Activated CD8-positive, alpha-beta T cell treated with anti-CD3 and anti-CD28 coated beads for 36 hours (primary cell): ENCODE measurements at regions not wholly inside any gene's neighbourhood (a gene's known extent, or its start where the extent isn't known, plus 50 kb on each side); places are given as distances from the start of the nearest gene placed in this dataset.

Source experiments
- ATAC-seq: fragments of 200-7000 bp; cut with Tn5 transposase; one replicate; pipeline ENCODE4 v1.10.0; 2021; ENCODE audit warnings: mild to moderate bottlenecking, moderate library complexity
- CTCF ChIA-PET: fragments of 350-600 bp; sonication (Branson Sonifier 250); formaldehyde crosslinking; loops from one replicate; lab custom pipeline; 2021; ENCODE audit warnings: antibody characterized with exemption; lab: Charles Lee
- POLR2A ChIA-PET: fragments of 350-600 bp; sonication (Branson Sonifier 250); formaldehyde crosslinking; loops from one replicate; lab custom pipeline; 2021; ENCODE audit warnings: antibody characterized with exemption; lab: Charles Lee
- DNase-seq: peaks from one replicate; pipeline ENCODE4 v3.0.0-alpha.2; 2020
- H3K27ac Mint-ChIP-seq: one replicate; pipeline ENCODE4 v1.8.0; 2021; ENCODE audit warnings: mild to moderate bottlenecking, mixed read lengths
- H3K27me3 Mint-ChIP-seq: one replicate; pipeline ENCODE4 v1.8.0; 2021; ENCODE audit warnings: mixed read lengths
- H3K36me3 Mint-ChIP-seq: one replicate; pipeline ENCODE4 v1.8.0; 2021; ENCODE audit warnings: low read depth, mixed read lengths
- H3K4me1 Mint-ChIP-seq: one replicate; pipeline ENCODE4 v1.8.0; 2021; ENCODE audit warnings: low read depth, mixed read lengths
- H3K4me3 Mint-ChIP-seq: one replicate; pipeline ENCODE4 v1.8.0; 2021; ENCODE audit warnings: mild to moderate bottlenecking, moderate library complexity, mixed read lengths
- H3K9me3 Mint-ChIP-seq: one replicate; pipeline ENCODE4 v1.8.0; 2021; ENCODE audit warnings: mixed read lengths
- intact Hi-C: fragments of 100-400 bp; cut with micrococcal nuclease; formaldehyde crosslinking; loops from one replicate; pipeline ENCODE4 v1.10.0; 2022
- TF ChIP-seq, protein P1 (sequence below): fragments of 200-600 bp; IDR thresholded peaks from one replicate; pipeline ENCODE4 v1.8.0; 2022; ENCODE audit warnings: antibody characterized with exemption, mild to moderate bottlenecking

DNA sequence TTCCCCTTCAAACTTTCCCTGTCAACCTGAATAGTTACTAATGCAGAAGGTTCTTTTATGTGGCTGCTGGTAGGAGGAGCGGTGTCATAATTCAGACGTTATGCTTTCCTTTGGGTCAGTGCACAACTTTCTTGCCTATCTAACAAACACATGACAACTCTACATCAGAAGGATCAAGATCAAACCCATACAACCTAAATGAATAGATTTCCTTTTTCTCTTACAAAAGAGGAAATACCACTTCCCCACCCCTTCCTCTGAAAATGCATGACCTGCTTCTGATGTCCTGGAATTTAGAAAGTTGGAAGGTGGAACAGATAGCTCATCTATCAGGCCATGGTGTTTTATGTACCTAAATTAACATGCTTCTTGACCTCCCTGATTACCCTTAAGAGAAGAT, 75.7 kb upstream of the ADGRL4 start:
- ChIA-PET CTCF (no interaction called here), POLR2A (no interaction called here)
- Mint-ChIP-seq H3K4me1 (no peaks in the 10 kb centered on the region), H3K36me3 (no peaks in the 10 kb centered on the region), H3K4me3 (no peak overlapping the region), H3K27me3 (no peaks in the 10 kb centered on the region), H3K27ac (no peak overlapping the region), H3K9me3 (peaks cover 6% of the 10 kb centered on the region)
- TF ChIP-seq, protein P1, sequence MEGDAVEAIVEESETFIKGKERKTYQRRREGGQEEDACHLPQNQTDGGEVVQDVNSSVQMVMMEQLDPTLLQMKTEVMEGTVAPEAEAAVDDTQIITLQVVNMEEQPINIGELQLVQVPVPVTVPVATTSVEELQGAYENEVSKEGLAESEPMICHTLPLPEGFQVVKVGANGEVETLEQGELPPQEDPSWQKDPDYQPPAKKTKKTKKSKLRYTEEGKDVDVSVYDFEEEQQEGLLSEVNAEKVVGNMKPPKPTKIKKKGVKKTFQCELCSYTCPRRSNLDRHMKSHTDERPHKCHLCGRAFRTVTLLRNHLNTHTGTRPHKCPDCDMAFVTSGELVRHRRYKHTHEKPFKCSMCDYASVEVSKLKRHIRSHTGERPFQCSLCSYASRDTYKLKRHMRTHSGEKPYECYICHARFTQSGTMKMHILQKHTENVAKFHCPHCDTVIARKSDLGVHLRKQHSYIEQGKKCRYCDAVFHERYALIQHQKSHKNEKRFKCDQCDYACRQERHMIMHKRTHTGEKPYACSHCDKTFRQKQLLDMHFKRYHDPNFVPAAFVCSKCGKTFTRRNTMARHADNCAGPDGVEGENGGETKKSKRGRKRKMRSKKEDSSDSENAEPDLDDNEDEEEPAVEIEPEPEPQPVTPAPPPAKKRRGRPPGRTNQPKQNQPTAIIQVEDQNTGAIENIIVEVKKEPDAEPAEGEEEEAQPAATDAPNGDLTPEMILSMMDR = no peak
- ATAC-seq (no peak), DNase-seq (no peak)
- intact Hi-C loops = no loop called here

DNA sequence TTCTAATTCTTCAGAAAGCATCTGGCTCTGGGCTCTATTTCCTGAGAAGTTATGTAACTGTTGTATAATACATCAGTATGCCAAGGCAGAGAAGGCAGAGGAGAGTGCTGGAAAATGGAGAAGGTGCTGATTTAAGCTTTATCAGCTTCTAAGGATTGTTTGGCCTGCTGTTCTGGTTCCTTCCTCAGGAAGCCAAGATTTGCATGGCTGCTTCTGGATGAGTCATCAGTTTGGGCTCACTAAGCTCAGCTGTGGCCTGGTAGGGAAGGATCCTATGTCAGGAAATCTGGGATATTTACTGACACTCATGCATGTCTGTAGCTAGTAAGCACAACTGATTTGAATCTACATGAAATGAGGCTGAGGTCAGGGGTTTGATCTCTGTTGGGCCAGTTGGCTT, 73.2 kb upstream of the ADGRL4 start:
- Mint-ChIP-seq H3K27me3 (no peaks in the 10 kb centered on the region), H3K9me3 (peaks cover 6% of the 10 kb centered on the region), H3K27ac (no peak overlapping the region), H3K36me3 (no peaks in the 10 kb centered on the region), H3K4me3 (no peak overlapping the region), H3K4me1 (no peaks in the 10 kb centered on the region)
- intact Hi-C loops = no loop called here
- no peak for DNase-seq
- ChIA-PET POLR2A (no interaction called here), CTCF (no interaction called here)
- TF ChIP-seq, protein P1 = no peak
- no peak for ATAC-seq

DNA sequence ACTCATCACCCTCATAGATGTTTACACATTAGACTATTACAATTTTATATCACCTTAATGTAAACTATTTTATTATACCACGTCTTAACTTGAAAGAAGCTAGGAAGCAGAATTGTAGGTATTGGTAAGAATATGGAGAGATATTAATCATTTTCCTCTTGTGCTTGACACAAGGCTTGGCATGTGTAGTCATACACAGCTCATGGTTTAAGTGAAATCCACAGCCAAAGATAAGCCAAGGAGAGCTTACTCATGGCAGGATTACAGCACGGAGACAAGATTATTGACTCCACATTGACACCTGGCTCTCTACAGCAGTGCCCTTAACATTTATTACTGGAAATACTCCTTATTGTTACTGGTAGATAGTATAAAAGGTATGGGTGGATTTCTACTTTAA, 68.4 kb upstream of the ADGRL4 start:
- no peak for DNase-seq
- H3K9me3 Mint-ChIP-seq = peaks cover 1% of the 10 kb centered on the region
- no peak overlapping the region for H3K4me3 Mint-ChIP-seq
- no peaks in the 10 kb centered on the region for H3K36me3 Mint-ChIP-seq
- no peak for ATAC-seq
- H3K4me1 Mint-ChIP-seq = no peaks in the 10 kb centered on the region
- POLR2A ChIA-PET = no interaction called here
- intact Hi-C loops = no loop called here
- H3K27ac Mint-ChIP-seq = no peak overlapping the region
- no peaks in the 10 kb centered on the region for H3K27me3 Mint-ChIP-seq
- CTCF ChIA-PET = no interaction called here
- TF ChIP-seq, protein P1 = no peak

DNA sequence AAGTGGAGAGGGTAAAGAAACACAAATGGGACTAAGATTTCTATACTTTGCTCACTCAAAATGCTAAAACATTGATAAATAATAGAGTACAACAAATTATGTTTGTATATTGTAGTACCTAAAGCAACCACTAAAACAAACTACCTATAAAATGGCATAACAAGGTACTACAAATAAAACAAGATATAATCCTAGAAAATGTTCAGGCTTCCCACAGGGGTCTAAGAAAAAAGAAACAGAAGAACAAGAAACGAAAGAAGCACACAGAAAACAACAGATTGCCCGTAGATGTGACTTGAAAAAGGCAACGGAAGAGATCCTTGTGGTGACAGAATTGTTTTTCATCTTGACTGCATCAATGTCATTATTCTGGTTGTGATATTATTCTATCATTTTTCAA, 63.3 kb upstream of the ADGRL4 start:
- no peaks in the 10 kb centered on the region for H3K36me3 Mint-ChIP-seq
- H3K9me3 Mint-ChIP-seq = peaks cover 2% of the 10 kb centered on the region
- H3K27me3 Mint-ChIP-seq = no peaks in the 10 kb centered on the region
- no peak overlapping the region for H3K27ac Mint-ChIP-seq
- H3K4me1 Mint-ChIP-seq = no peaks in the 10 kb centered on the region
- H3K4me3 Mint-ChIP-seq = no peak overlapping the region
- intact Hi-C loops = no loop called here
- POLR2A ChIA-PET = no interaction called here
- ATAC-seq (no peak), DNase-seq (no peak)
- CTCF ChIA-PET = no interaction called here
- TF ChIP-seq, protein P1 = peak; percentile 25

DNA sequence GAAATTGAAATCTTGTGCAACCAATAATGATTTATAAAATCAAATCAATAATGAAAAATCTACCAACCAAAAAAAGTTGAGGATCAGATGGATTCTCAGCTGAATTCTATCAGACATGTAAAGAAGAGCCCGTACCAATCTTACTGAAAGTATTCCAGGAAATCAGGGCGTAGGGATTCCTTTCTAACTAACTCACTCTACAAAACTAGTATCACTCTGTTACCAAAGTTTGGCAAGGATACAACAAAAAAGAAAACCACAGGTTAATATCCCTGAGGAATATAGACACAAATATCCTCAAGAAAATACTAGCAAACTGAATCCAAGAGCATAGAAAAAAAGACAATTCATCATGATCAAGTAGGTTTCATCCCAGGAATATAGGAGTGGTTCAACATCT, 52.8 kb upstream of the ADGRL4 start:
- ChIA-PET POLR2A (no interaction called here), CTCF (no interaction called here)
- Mint-ChIP-seq H3K36me3 (no peaks in the 10 kb centered on the region), H3K4me3 (no peak overlapping the region), H3K27me3 (no peaks in the 10 kb centered on the region), H3K4me1 (no peaks in the 10 kb centered on the region), H3K27ac (no peak overlapping the region), H3K9me3 (peaks cover 10% of the 10 kb centered on the region)
- DNase-seq (no peak), ATAC-seq (no peak)
- intact Hi-C loops = no loop called here
- TF ChIP-seq, protein P1 = no peak
